GM12873 (cell line): ENCODE measurements at regions not wholly inside any gene's neighbourhood (a gene's known extent, or its start where the extent isn't known, plus 50 kb on each side); places are given as distances from the start of the nearest gene placed in this dataset.

Source experiments
- TF ChIP-seq, protein P1 (sequence below): IDR thresholded peaks from 2 replicates; pipeline ENCODE4 v1.5.1; 2012; ENCODE audit warnings: low read depth, mild to moderate bottlenecking, moderate library complexity, low read length, control low read depth; ENCODE audit not compliant: insufficient read depth; ENCODE audit errors: missing control alignments

DNA sequence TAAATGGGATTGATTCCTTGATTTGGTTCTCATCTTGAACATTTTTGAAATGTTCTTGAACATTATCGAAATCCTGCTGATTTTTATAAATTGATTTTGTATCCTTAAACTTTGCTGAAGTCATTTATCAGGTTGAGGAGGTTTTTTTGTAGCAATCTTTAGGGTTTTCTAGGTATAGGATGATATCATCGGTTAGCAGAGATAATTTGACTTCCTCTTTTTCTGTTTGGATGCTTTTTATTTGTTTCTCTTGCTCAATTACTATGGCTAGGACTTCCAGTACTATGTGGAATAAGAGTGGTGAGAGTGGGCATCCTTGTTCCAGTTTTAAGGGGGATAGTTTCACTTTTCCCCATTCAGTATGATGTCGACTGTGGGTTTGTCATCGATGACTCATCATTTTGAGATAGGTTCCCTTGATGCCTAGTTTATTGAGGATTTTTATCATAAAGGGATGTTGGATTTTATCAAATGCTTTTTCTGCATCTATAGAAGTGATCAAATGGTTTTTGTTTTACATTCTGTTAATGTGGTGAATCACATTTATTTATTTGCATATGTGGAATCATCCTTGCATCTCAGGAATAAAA, 201.5 kb upstream of the ZSWIM2 start:
- TF ChIP-seq, protein P1, sequence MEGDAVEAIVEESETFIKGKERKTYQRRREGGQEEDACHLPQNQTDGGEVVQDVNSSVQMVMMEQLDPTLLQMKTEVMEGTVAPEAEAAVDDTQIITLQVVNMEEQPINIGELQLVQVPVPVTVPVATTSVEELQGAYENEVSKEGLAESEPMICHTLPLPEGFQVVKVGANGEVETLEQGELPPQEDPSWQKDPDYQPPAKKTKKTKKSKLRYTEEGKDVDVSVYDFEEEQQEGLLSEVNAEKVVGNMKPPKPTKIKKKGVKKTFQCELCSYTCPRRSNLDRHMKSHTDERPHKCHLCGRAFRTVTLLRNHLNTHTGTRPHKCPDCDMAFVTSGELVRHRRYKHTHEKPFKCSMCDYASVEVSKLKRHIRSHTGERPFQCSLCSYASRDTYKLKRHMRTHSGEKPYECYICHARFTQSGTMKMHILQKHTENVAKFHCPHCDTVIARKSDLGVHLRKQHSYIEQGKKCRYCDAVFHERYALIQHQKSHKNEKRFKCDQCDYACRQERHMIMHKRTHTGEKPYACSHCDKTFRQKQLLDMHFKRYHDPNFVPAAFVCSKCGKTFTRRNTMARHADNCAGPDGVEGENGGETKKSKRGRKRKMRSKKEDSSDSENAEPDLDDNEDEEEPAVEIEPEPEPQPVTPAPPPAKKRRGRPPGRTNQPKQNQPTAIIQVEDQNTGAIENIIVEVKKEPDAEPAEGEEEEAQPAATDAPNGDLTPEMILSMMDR: no peak

GRCh38 chr2:187037310-187037709, 188.3 kb upstream of the ZSWIM2 start:
- TF ChIP-seq, protein P1: no peak

DNA sequence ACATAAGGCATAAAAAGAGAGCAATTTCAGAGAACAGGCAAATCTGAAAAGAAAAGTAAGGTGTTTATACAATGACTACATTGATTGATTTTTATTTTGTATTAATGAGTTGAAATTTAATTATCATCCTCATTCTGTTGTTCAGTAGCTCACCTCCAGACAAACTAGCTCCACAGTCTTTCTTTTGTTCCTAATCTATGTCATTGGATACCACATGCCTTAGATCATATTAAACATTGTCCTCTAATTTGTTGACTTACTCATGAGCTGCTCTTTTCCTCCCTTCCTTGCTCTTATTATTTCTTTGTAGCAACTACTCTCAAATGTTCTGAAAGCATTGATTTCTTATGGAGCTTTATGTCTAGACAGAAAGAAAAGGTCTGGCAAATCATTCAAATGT, 185.5 kb upstream of the ZSWIM2 start:
- TF ChIP-seq, protein P1: no peak

- TF ChIP-seq, protein P1: no peak
Measured at GRCh38 chr2:187024739-187025138, 175.8 kb upstream of the ZSWIM2 start.

GRCh38 chr2:187017438-187017837, 168.5 kb upstream of the ZSWIM2 start:
- TF ChIP-seq, protein P1: no peak

- TF ChIP-seq, protein P1: no peak
Measured at GRCh38 chr2:187013058-187013457, 164.1 kb upstream of the ZSWIM2 start.

- TF ChIP-seq, protein P1: no peak
Measured at GRCh38 chr2:187011206-187011832, 162.3 kb upstream of the ZSWIM2 start.
